ENCODE measurements at regions not wholly inside any gene's neighbourhood (a gene's known extent, or its start where the extent isn't known, plus 50 kb on each side); places are given as distances from the start of the nearest gene placed in this dataset.

- no peak overlapping the region for H3K4me3 ChIP-seq (ENCODE audit: low read depth, low read length)
- DNase-seq, result no peak
- TF ChIP-seq CTCF (IDR thresholded peaks at IDR 0.05; ENCODE audit: low read depth, low read length), result no peak
These were observed 116.0 kb upstream of the HABP2 start for GRCh38 chr10:113436851-113437250.

GRCh38 chr10:113438652-113439051, 114.2 kb upstream of the HABP2 start:
- Histone ChIP-seq H3K4me3 (ENCODE audit: low read depth, low read length) (no peak overlapping the region), H3K27me3 (ENCODE audit: insufficient read depth, low read depth, severe bottlenecking) (no peaks in the 10 kb centered on the region), H3K27ac (no peak overlapping the region), H3K9me3 (ENCODE audit: severe bottlenecking) (no peaks in the 10 kb centered on the region), H3K36me3 (no peaks in the 10 kb centered on the region)
- DNase-seq, result no peak
- TF ChIP-seq CTCF (IDR thresholded peaks at IDR 0.05; ENCODE audit: low read depth, low read length), result no peak

More at GRCh38 chr10:113436851-113437250, 116.0 kb upstream of the HABP2 start:
- H3K36me3 ChIP-seq, result no peaks in the 10 kb centered on the region
- no peak overlapping the region for H3K27ac ChIP-seq
- no peaks in the 10 kb centered on the region for H3K9me3 ChIP-seq (ENCODE audit: severe bottlenecking)
- no peaks in the 10 kb centered on the region for H3K27me3 ChIP-seq (ENCODE audit: insufficient read depth, low read depth, severe bottlenecking)

GRCh38 chr10:113441220-113441619, 111.6 kb upstream of the HABP2 start:
- H3K9me3 ChIP-seq (ENCODE audit: severe bottlenecking), result no peaks in the 10 kb centered on the region
- DNase-seq, result peak; percentile 11
- H3K27me3 ChIP-seq (ENCODE audit: insufficient read depth, low read depth, severe bottlenecking), result no peaks in the 10 kb centered on the region
- TF ChIP-seq CTCF (IDR thresholded peaks at IDR 0.05; ENCODE audit: low read depth, low read length), result 0 out of 2 replicates have a peak, but pooled peaks have one; percentile 21
- H3K4me3 ChIP-seq (ENCODE audit: low read depth, low read length), result no peak overlapping the region
- H3K36me3 ChIP-seq, result no peaks in the 10 kb centered on the region
- H3K27ac ChIP-seq, result no peak overlapping the region

DNA sequence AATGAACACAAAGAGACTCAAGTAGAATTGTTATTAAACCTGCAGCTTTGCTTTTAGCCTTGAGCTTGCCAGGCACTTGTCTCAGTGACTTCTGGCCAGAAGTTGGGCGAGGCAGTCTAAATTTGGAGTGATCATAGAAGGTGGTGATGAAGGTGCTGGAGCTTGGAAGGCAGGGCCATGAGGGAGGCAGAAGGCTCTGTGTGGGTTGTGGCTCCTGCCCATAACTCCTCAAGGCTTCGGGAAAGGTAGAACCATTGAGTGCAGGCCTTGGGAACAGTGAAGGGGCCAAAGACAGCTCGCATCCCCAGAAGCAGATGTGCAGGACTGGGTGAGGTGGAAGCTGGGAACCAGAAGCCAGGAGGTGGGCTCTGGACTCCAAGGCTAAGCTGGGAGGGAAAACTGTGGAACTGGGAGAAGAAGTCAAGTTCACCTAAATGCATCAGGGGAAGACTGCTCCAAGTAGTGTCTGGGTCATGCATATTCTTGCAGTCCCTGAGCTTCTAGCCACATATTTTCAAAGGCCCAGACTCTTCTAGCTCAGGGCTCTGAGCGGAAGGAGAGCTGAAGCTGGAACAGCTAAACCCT, 111.1 kb upstream of the HABP2 start:
- Histone ChIP-seq H3K27ac (no peak overlapping the region), H3K27me3 (ENCODE audit: insufficient read depth, low read depth, severe bottlenecking) (no peaks in the 10 kb centered on the region), H3K36me3 (no peaks in the 10 kb centered on the region), H3K4me3 (ENCODE audit: low read depth, low read length) (no peak overlapping the region), H3K9me3 (ENCODE audit: severe bottlenecking) (no peaks in the 10 kb centered on the region)
- no peak for TF ChIP-seq CTCF (IDR thresholded peaks at IDR 0.05; ENCODE audit: low read depth, low read length)
- no peak for DNase-seq

GRCh38 chr10:113442336-113442735, 110.5 kb upstream of the HABP2 start:
- Histone ChIP-seq H3K4me3 (ENCODE audit: low read depth, low read length) (no peak overlapping the region), H3K36me3 (no peaks in the 10 kb centered on the region), H3K27ac (no peak overlapping the region), H3K27me3 (ENCODE audit: insufficient read depth, low read depth, severe bottlenecking) (no peaks in the 10 kb centered on the region), H3K9me3 (ENCODE audit: severe bottlenecking) (no peaks in the 10 kb centered on the region)
- no peak for TF ChIP-seq CTCF (IDR thresholded peaks at IDR 0.05; ENCODE audit: low read depth, low read length)
- no peak for DNase-seq

Measured in WERI-Rb-1 (cell line).